Right lobe of liver (tissue), 6 donors: ENCODE measurements at regions not wholly inside any gene's neighbourhood (a gene's known extent, or its start where the extent isn't known, plus 50 kb on each side); places are given as distances from the start of the nearest gene placed in this dataset.

Experiments
- ATAC-seq, 4 donors: fragments of 200-7000 bp; cut with Tn5 transposase; one replicate each; pipeline ENCODE4 v1.9.1; 2020; ENCODE audit warnings: mild to moderate bottlenecking in 4 of 4, moderate library complexity in 4 of 4
- DNase-seq, 3 donors: peaks; one replicate each; pipeline ENCODE4 v3.0.0-alpha.2; 2020
- H3K27ac ChIP-seq, 3 donors: fragments of 200-600 bp; one replicate each; pipeline ENCODE4 v1.8.0; 2022
- H3K27me3 ChIP-seq, 2 donors: fragments of 200-600 bp; one replicate each; pipeline ENCODE4 v1.8.0; 2022
- H3K36me3 ChIP-seq, 4 donors: fragments of 200-600 bp; sonication (generic) in 1 of 4; one replicate each; pipeline versions ENCODE4 v1.5.1 to v1.8.0; 2017 to 2022; ENCODE audit warnings: control low read depth in 1 of 4
- H3K4me1 ChIP-seq, 4 donors: fragments of 200-600 bp; sonication (generic) in 1 of 4; one replicate each; pipeline versions ENCODE4 v1.5.1 to v1.8.0; 2017 to 2022; ENCODE audit warnings: control low read depth in 1 of 4
- H3K4me3 ChIP-seq, 3 donors: fragments of 200-600 bp; one replicate each; pipeline ENCODE4 v1.8.0; 2022
- H3K9me3 ChIP-seq, 4 donors: fragments of 200-600 bp; sonication (generic) in 1 of 4; one replicate each; pipeline versions ENCODE4 v1.5.1 to v1.8.0; 2017 to 2022; ENCODE audit warnings: control low read depth in 1 of 4
- CTCF ChIP-seq, 4 donors: fragments of 200-600 bp in 3 of 4; fragments of 450-650 bp in 1 of 4; IDR thresholded peaks; one replicate each; pipeline versions ENCODE4 v1.5.1 to v1.8.0; 2016 to 2022; ENCODE audit warnings: antibody characterized with exemption in 4 of 4, mild to moderate bottlenecking in 2 of 4
- POLR2A ChIP-seq: fragments of 450-650 bp; IDR thresholded peaks from one replicate; pipeline ENCODE4 v1.6.1; 2017; ENCODE audit warnings: antibody characterized with exemption, mild to moderate bottlenecking
- WGBS: methylation state at CpG from one replicate; pipeline ENCODE4 v1.1.6; 2018; ENCODE audit warnings: low coverage, low lambda C conversion rate; ENCODE audit not compliant: insufficient coverage; ENCODE audit errors: missing lambda C conversion rate; 5-methylcytosine and 5-hydroxymethylcytosine counted together
- intact Hi-C, 2 donors: fragments of 100-400 bp; cut with DNase I; formaldehyde crosslinking; loops; one replicate each; pipeline versions ENCODE4 v1.11.2 to v1.14.1; 2022
- donor health status: DM: no; HTN: yes; CAD: no.
- donor health status: DM: no; HTN: no; CAD: no.
- donor health status: DM: no; HTN: no; CAD: no.
- donor health status: DM: no; HTN: yes; CAD: no.
- donor health status: DM: no; HTN: yes; CAD: no.

DNA sequence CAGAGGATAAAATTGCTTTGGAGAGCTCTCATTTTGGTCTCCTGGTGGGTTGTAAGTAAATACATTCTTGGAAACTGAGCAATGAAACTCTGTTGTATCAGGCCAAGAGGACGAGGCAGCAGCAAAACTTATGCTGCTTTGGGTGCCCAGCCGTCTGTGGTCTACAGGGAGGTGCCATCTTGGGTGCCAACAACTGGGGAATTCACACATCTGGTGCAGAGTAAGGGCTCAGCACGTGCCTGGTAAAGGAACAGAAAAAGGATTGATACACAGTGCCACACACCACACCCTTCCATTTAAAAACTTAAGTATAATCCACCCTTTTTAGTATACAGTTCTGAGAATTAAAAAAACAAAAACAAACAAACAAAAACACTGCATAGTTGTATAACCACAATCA is 221.9 kb downstream of the TSN start:
- Histone ChIP-seq H3K27me3 (no peaks in the 10 kb centered on the region), H3K36me3 (no peaks in the 10 kb centered on the region), H3K4me1 (no peaks in the 10 kb centered on the region), H3K4me3 (no peak overlapping the region), H3K9me3 (no peaks in the 10 kb centered on the region), H3K27ac (no peak overlapping the region)
- TF ChIP-seq POLR2A, result no peak
- no peak for TF ChIP-seq CTCF (IDR thresholded peaks at IDR 0.05)
- DNase-seq, result no peak
- no peak for ATAC-seq
- intact Hi-C loops, result loop anchor here in 1 of 2 donors (5.0 kb wide), 1 partner anchor 475 kb away; no protein-coding TSS in a partner anchor
- 50% methylated on average over 2 of the region's 3 CpGs for WGBS

- Histone ChIP-seq H3K4me3 (no peak overlapping the region), H3K9me3 (no peaks in the 10 kb centered on the region), H3K27me3 (no peaks in the 10 kb centered on the region), H3K4me1 (no peaks in the 10 kb centered on the region), H3K27ac (no peak overlapping the region), H3K36me3 (no peaks in the 10 kb centered on the region)
- WGBS, result 29% methylated on average over 2 of the region's 3 CpGs
- intact Hi-C loops, result no loop called here
- ATAC-seq, result no peak
- TF ChIP-seq POLR2A (no peak), CTCF (IDR thresholded peaks at IDR 0.05) (no peak)
- no peak for DNase-seq
Observed at GRCh38 chr2:121992700-121993099, 237.2 kb downstream of the TSN start.

DNA sequence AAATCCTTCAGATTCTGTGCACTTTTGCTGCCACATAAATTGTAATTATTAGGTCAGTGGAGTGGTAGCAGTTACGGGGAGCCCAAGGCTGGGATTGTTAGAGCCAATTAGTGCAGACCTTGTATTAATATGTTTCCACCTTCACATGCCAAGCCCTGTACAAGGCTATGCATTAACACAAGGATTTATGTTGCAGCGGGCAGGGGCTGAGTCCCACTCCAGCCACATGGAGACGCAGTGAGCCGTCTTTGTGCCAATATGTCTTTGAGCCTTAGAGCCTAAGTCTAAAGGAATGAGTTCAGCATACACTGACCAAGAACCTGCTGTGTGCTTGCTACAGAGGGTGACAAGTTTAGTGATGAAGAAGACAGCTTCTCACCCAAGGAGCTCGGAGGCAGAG is 238.2 kb downstream of the TSN start:
- Histone ChIP-seq H3K27ac (no peak overlapping the region), H3K4me3 (no peak overlapping the region), H3K9me3 (no peaks in the 10 kb centered on the region), H3K27me3 (no peaks in the 10 kb centered on the region), H3K4me1 (no peaks in the 10 kb centered on the region), H3K36me3 (no peaks in the 10 kb centered on the region)
- ATAC-seq (no peak), DNase-seq (no peak)
- TF ChIP-seq POLR2A (no peak), CTCF (IDR thresholded peaks at IDR 0.05) (no peak)
- intact Hi-C loops, result no loop called here
- 78% methylated on average over 2 of the region's 5 CpGs for whole genome bisulfite sequencing

DNA sequence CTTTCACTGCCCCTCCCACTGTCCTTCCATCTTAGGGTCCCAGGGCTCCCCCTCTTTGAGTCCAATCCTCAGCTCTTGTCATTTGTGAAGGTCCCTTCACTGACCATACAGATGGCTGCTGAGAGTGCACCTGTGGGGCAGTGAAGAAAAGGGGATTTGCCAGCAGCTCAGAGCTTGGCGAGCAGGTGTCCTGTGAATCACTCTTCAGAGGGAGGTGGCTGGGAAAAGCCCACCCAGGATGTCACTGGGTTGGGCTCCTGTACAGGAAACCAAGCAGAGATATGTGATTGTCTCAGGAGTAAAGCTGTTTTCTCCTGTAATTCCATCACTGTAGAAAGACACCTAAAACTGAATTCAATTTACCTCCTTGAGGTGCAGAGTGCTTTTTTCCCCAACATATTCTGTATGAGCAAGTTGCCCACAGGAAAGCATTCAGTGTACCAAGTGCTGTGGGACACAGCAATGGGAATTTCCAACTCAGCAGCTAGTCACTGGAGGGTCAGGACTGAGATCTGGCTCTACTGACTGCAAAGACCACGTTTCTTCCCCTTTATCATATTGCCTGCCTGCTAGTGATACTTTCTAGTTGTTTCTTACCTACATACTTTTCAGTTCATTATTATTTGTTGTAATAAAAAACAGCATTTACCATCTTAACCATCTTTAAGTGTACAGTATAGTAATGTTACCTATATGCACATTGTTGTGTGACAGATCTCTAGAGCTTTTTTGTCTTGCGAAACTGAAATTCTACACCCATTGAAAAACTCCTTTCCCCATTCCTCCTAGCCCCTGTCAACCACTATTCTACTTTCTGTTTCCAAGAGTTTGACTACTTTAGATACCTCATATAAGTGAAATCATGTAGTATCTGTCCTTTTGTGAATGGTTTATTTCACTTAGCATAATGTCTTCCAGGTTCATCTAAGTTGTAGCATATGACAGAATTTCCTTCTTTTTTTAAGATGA is 239.1 kb downstream of the TSN start:
- H3K4me1 ChIP-seq, result no peaks in the 10 kb centered on the region
- intact Hi-C loops, result no loop called here
- ATAC-seq (no peak), DNase-seq (no peak)
- 57% methylated on average over 3 of the region's 3 CpGs for WGBS
- no peak for TF ChIP-seq POLR2A
- TF ChIP-seq CTCF (IDR thresholded peaks at IDR 0.05), result no peak
- no peak overlapping the region for H3K27ac ChIP-seq
- no peak overlapping the region for H3K4me3 ChIP-seq
- no peaks in the 10 kb centered on the region for H3K27me3 ChIP-seq
- no peaks in the 10 kb centered on the region for H3K9me3 ChIP-seq
- H3K36me3 ChIP-seq, result no peaks in the 10 kb centered on the region
